GM23338 (cell line): ENCODE measurements at regions not wholly inside any gene's neighbourhood (a gene's known extent, or its start where the extent isn't known, plus 50 kb on each side); places are given as distances from the start of the nearest gene placed in this dataset.

ENCODE experiments used
- CREB1 ChIP-seq: fragments of 250-450 bp; sonication (Bioruptor Pico); IDR thresholded peaks from 2 replicates; pipeline ENCODE4 v1.5.0; 2020; ENCODE audit warnings: low read depth, mild to moderate bottlenecking, moderate library complexity
- CTCF ChIP-seq, 2 experiments: fragments of 200-600 bp in 1 of 2; sonication (generic) in 1 of 2; conservative IDR thresholded peaks; 2 replicates each; pipeline versions ENCODE4 v1.5.1 to v1.6.1; 2016 to 2017; ENCODE audit warnings: antibody characterized with exemption in 2 of 2, low read depth in 2 of 2, mild to moderate bottlenecking in 2 of 2, moderate library complexity in 1 of 2
- ETS1 ChIP-seq: IDR thresholded peaks from 2 replicates; pipeline ENCODE4 v1.6.1; 2016; ENCODE audit warnings: antibody characterized with exemption
- EZH2 ChIP-seq: fragments of 200-600 bp; sonication (generic); IDR thresholded peaks from one replicate; pipeline ENCODE4 v1.8.0; 2017; ENCODE audit warnings: antibody characterized with exemption, mild to moderate bottlenecking, low read depth; ENCODE audit not compliant: unreplicated experiment
- EZH2phosphoT487 ChIP-seq: fragments of 200-600 bp; sonication (generic); IDR thresholded peaks from one replicate; pipeline ENCODE4 v1.8.1; 2018; ENCODE audit warnings: antibody characterized with exemption; ENCODE audit not compliant: unreplicated experiment
- POLR2AphosphoS5 ChIP-seq: IDR thresholded peaks from 2 replicates; pipeline ENCODE4 v1.6.1; 2016; ENCODE audit warnings: antibody characterized with exemption, low read depth
- REST ChIP-seq: IDR thresholded peaks from one replicate; pipeline ENCODE4 v1.6.1; 2018; ENCODE audit warnings: antibody characterized with exemption; ENCODE audit not compliant: unreplicated experiment
- ZNF114 ChIP-seq: fragments of 250-450 bp; sonication (Bioruptor Pico); IDR thresholded peaks from 2 replicates; pipeline ENCODE4 v1.5.0; 2020; ENCODE audit warnings: mild to moderate bottlenecking, moderate library complexity
- ZNF331 ChIP-seq: fragments of 250-450 bp; sonication (Bioruptor Pico); IDR thresholded peaks from 2 replicates; pipeline ENCODE4 v1.5.0; 2020; ENCODE audit warnings: low read depth, mild to moderate bottlenecking, moderate library complexity
- ZNF462 ChIP-seq: fragments of 250-450 bp; sonication (Bioruptor Pico); IDR thresholded peaks from 2 replicates; pipeline ENCODE4 v1.5.0; 2020; ENCODE audit warnings: mild to moderate bottlenecking, moderate library complexity

- TF ChIP-seq ETS1, result no peak
- no peak for TF ChIP-seq CTCF (conservative IDR thresholded peaks at IDR 0.05; ENCODE audit: low read depth in 2 of 2)
- TF ChIP-seq ZNF462 (CRISPR knock-in tag), result no peak
- no peak for TF ChIP-seq POLR2AphosphoS5
- TF ChIP-seq EZH2, result no peak
- TF ChIP-seq EZH2phosphoT487, result no peak
- TF ChIP-seq REST, result no peak
- no peak for TF ChIP-seq CREB1 (CRISPR knock-in tag)
- TF ChIP-seq ZNF114 (CRISPR knock-in tag), result no peak
- TF ChIP-seq ZNF331 (CRISPR knock-in tag), result no peak
Measured at GRCh38 chr20:12243327-12243726, 325.6 kb downstream of the BTBD3 start.
